ENCODE measurements at regions not wholly inside any gene's neighbourhood (a gene's known extent, or its start where the extent isn't known, plus 50 kb on each side); places are given as distances from the start of the nearest gene placed in this dataset.

- DNase-seq: no peak
These were observed 528.9 kb upstream of the MEF2C start for GRCh38 chr5:89411891-89412290.

- no peak for DNase-seq
These were observed 524.1 kb upstream of the MEF2C start for GRCh38 chr5:89407054-89407453.

DNA sequence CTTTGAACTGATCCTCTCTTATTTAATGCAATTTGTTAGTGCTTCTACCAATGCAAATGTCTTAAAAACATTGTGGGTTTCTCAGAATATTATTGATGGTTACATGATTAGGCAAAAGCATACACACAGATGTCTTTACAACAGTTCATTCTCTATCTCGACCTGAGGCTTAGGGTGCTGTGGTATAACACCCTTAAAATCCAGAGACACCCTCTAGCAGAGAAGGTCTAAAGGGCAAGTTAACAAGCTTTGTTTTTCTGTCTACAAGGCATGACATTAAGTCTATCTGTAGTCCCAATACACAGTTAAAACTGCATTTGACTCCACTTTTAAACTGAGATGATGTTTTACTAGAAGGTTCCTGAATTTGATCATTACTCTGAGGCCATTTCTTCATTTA, 518.7 kb upstream of the MEF2C start:
- DNase-seq: no peak

DNA sequence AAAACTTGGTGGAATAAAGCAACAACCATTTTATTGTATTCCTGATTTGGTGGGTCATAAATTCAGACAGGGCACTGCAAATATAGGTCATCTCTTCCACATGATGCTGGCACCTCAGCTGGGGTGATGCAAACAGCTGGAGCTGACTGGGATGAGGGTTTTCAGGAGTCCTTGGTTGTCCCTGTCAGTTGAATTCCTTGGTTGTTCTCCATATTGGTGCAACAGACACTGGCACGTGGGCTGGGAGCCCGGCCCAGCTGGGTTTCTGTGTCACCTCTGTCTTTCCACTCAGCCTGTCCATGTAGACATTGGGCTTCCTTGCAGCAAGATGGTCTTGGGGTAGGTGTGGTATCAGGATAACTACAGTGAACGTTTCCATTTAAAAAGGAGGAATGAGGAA, 518.0 kb upstream of the MEF2C start:
- DNase-seq: no peak

DNA sequence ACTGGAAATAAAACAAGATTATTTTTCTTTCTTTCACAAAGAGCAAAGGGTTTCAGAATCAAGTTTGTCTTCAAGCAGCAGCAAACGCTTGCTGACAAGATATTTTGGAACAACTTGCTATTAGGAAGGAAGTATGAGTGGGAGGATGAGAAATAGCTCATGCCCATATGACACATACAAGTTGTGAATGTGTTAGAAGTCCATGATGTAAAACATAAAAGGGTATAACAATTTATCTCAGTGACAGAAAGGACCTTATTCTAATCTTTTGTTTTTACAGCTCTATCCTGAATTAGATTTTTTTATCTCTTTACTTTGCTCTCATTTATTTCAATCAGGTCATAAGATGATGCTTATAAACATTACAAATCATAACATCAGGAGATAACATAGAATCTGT, 516.6 kb upstream of the MEF2C start:
- DNase-seq: no peak

DNA sequence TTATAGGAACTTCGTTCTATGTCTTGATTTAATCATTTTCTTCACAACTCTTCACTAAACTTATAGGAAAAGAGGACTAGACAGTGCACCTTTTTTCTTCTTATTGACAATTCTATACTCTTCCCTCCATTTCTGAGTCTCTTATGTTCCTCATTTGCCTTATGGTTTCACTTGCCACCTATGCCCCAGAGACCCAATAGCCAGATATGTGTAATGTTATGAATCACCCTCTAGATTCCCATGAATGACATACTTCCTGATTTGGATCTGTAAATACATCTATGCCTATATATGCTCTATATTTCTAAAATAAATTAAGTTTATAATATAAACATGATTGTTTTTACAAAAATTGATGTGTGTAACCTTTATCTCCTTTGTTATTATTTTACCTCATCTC, 514.1 kb upstream of the MEF2C start:
- DNase-seq: no peak

DNA sequence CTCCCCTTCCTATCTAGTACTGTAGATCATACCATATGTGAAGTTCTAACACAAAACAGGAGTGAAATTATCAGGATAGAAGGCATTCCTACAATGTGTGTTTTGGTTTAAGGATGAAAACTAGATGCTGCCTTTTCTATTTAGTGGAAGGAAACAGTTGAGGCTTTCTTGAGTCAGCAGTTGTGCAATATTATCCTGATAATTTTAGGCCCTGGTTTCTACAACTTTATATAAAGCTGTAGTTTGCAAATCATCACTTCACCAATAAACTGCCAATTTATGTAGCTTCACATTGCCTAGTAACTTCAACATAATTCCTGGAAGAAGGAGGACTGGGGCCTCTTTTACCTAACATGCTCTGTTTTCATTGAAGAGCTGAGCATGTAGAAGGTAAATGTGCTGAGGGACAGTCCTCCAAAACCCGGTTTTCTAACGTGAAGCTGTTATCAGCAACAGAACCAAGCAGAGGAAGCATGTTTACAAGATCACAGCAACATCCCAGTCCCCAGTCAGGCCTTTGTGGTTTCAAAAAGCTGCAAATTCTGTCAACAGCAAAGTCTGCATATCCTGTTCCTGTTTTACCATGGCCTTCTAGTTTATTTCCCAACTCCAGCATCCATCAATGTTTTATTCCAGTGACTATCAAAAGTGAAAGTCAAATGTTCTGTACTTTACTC, 513.4 kb upstream of the MEF2C start:
- DNase-seq: peak; percentile 10

DNA sequence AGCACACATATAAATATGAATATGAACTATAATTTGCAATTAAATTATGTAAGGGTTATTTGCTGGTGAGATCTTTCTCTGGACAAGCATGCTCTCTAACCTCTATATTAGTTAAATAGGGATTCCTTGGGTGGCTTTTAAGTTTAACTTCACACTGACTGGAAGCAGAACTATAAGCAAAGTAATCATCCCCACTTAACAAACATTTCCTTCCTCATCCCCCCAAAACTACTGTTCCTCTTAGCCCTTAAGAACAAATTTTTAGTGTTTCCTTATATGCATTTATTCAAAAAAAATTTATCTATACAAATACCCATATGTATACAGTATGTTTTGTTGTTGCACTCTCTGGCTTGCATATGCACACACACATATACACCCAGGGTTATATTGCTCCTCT, 512.1 kb upstream of the MEF2C start:
- DNase-seq: no peak

GRCh38 chr5:89388872-89389271, 505.9 kb upstream of the MEF2C start:
- no peak for DNase-seq

DNA sequence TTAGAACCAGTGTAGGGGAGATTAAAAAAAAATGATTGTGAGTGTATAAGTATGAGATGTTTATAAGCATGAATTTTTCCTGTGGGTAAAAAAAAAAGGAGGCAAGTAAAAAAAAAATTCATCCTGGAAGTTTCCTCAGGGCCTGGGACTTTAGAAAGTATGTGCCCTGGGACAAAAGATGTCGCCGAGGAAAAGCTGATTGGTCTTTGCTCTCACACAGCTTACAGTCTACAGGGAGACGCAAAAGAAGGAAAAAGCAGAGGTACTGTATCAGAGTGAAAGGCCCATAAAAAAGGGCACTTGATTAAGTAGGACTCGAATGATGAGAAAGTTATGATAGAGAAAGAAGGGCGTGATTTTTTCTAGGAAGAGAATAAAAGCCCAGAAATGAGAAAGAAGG, 501.4 kb upstream of the MEF2C start:
- no peak for DNase-seq

GRCh38 chr5:89380635-89381034, 497.7 kb upstream of the MEF2C start:
- DNase-seq: no peak

GRCh38 chr5:89377767-89378455, 494.9 kb upstream of the MEF2C start:
- DNase-seq: no peak

- no peak for DNase-seq
These were observed 492.0 kb upstream of the MEF2C start for GRCh38 chr5:89374818-89375521.

DNA sequence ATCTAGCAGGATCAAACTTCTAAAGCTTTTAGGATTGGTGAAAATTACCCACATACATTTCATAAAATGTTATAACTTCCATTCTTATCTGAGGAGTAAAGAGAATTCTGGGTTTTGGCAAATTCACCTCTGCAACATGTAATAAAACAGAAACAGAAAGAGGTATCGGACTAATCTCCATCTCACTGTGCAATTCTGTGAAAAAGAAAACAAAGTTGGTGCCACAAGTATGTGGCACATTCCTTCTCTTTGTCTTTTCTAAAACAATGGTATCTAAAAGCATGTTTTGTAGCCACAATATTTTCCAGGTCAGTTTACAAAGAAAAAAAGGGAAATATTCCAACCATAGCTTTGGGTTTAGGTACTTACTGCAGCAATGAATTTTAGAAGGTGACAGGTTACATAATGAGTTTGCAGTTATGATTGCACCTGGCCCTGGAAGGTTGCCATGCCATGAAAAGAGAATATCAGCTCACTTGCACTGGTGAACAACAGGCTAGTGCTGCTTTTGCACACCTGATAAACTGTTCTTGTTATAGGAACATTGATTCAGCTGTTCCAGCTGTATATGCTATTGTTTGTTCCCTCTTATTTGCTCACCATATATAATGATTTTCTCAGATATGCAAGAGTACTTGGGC, 491.3 kb upstream of the MEF2C start:
- DNase-seq: no peak

DNA sequence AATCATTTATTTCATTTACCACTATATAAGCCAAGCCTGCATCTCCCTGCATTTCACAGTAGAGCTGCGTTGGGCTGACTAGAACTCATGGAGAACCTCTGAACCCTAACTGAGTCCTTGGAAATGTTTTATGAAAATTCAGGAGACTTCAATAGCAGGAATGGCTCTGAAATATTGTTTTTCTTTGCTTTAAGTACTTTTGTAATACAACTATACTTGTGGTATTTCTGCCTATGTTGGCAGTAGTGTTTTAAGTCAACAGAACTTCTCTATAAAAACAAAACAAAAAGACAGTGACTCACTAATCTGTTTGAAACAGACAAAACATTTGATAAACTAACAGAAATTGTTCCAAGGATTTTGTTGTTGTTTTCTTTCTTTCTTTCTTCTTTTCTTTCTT, 489.2 kb upstream of the MEF2C start:
- DNase-seq: no peak

DNA sequence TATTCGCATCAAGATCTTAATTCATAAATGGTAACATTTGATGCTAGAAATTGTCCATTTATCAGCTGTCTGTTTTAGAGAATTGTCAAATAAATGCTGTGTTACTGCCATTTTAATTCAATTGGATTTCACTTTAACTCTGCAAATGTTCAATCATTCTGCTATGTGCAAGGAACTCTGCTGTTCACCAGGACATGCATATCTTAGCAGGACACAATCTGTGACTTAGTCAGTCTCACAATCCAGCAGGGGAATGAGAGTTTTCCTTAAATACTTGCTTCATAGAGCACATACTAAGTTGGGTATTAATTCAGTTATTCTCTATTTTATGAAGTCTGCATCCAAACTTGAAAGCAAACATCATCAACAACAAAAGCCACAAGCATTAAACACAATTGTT, 488.7 kb upstream of the MEF2C start:
- DNase-seq: no peak

DNA sequence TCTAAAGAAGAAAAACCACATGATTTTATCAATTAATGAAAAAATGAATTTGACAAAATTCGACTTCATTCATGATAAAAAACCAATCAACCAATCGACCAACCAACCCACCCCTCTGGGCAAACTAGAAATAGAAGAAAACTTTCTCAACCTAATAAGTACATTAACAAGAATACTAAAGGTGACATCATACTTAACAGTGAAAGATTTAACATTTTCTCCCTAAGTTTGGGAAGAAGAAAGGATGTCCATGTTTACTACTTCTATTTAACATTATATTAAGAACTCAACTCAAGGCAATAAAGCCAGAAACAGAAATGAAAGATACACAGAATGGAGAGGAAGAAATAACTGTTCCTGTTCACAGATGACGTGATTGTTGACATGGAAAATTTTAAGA, 476.1 kb upstream of the MEF2C start:
- no peak for DNase-seq

- DNase-seq: no peak
These were observed 471.0 kb upstream of the MEF2C start for GRCh38 chr5:89353837-89354551.

DNA sequence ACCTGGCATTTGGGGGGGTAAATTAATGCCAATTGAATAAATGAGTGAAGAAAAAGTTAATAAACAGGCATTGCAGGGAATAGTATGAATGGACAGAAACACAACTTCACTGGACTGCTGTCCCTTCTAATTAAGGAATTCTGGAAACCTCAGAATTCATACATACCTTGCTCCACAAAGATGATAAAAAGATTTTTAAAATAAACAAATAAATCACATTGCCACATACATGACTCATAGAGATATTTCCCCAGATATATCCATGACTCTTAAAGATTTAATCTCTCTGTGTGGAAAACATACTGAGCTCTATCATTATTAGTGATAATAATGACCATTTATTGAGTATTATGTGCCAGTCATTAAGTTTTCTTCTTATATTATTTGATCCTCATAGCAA, 469.0 kb upstream of the MEF2C start:
- no peak for DNase-seq

- peak; percentile 7 for DNase-seq
These were observed 468.2 kb upstream of the MEF2C start for GRCh38 chr5:89351222-89351621.

DNA sequence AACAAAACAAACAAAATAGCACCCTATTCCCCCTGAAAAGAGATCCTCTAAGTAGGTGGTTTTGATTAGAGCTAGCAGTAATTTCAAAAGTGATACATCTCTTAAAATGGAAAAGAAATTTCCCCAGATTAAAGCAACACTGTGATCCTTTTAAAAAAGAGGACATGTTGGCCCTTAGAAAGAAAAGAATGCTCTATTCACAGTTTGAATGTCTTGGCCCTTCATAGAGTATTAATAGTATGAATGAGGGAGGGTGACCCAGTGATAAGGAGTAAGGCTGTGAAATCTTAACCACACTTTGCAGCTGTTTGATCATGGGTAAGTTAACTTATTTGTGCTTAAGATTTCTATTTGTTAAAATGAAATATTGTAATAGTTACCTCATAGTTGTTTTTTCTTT, 467.7 kb upstream of the MEF2C start:
- no peak for DNase-seq

Measured in muscle of arm (tissue), 1 donor.